ENCODE measurements at regions not wholly inside any gene's neighbourhood (a gene's known extent, or its start where the extent isn't known, plus 50 kb on each side); places are given as distances from the start of the nearest gene placed in this dataset.
"Not testable (repeated sequence)": the region's sequence is repeated elsewhere in the genome, so short reads cannot be mapped to it uniquely, and the experiment has no call there.

DNA sequence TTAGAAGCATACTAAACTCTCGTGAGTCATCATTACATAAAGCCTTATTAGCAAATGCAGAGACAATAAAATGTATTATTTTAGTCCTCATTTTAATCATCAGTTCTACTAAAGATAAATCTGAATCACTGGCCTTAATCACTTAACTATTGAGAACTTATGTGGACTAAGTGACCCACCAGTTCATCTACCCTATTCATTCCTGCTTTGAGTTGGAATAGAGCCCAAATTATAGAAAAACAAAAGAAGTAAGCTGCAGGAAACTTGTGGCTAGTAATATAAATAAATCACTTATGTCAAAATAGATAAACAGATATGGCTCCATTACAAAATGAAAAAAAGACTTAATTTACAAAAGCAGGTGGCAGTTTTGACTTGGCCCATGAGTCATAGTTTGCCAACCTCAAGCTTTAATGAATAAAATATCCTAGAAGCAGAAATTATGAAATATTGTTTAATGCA lies 851.8 kb upstream of the CRIM1 start:
- no peaks in the 10 kb centered on the region for H3K27me3 Mint-ChIP-seq (ENCODE audit: unreplicated experiment)
- no peak overlapping the region for H3K4me3 Mint-ChIP-seq (ENCODE audit: unreplicated experiment)
- no peaks in the 10 kb centered on the region for H3K36me3 Mint-ChIP-seq (ENCODE audit: low read depth, unreplicated experiment)
- DNase-seq (ENCODE audit: low spot score), result no peak
- no peaks in the 10 kb centered on the region for H3K9me3 Mint-ChIP-seq (ENCODE audit: unreplicated experiment)
- H3K4me1 Mint-ChIP-seq (ENCODE audit: unreplicated experiment), result peaks cover 9% of the 10 kb centered on the region
- no peak overlapping the region for H3K27ac Mint-ChIP-seq (ENCODE audit: unreplicated experiment)
- TF ChIP-seq, protein P1, sequence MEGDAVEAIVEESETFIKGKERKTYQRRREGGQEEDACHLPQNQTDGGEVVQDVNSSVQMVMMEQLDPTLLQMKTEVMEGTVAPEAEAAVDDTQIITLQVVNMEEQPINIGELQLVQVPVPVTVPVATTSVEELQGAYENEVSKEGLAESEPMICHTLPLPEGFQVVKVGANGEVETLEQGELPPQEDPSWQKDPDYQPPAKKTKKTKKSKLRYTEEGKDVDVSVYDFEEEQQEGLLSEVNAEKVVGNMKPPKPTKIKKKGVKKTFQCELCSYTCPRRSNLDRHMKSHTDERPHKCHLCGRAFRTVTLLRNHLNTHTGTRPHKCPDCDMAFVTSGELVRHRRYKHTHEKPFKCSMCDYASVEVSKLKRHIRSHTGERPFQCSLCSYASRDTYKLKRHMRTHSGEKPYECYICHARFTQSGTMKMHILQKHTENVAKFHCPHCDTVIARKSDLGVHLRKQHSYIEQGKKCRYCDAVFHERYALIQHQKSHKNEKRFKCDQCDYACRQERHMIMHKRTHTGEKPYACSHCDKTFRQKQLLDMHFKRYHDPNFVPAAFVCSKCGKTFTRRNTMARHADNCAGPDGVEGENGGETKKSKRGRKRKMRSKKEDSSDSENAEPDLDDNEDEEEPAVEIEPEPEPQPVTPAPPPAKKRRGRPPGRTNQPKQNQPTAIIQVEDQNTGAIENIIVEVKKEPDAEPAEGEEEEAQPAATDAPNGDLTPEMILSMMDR (IDR thresholded peaks at IDR 0.05; ENCODE audit: unreplicated experiment), result no peak

DNA sequence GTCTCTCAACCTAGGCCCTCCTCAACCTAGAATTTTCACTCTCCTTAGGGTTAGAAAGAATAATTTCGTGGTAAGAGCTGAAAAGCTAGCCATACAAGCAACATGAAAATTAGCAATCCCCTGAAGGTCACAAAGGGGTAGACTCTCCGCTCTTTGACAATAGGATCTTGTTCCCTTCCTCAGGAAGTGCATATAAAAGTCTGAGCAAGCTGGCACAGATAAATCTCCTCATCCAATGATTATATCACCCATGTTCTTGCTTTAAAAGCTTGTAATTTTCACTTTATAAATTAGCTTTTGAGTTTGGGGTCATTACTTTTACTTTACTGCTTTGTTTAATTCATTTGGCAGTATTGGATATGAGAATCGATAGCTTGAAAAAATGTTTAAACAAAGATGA lies 852.3 kb upstream of the CRIM1 start:
- no peak for DNase-seq (ENCODE audit: low spot score)
- H3K4me3 Mint-ChIP-seq (ENCODE audit: unreplicated experiment), result no peak overlapping the region
- H3K27ac Mint-ChIP-seq (ENCODE audit: unreplicated experiment), result peak overlapping the region; percentile 0
- no peaks in the 10 kb centered on the region for H3K36me3 Mint-ChIP-seq (ENCODE audit: low read depth, unreplicated experiment)
- peaks cover 9% of the 10 kb centered on the region for H3K4me1 Mint-ChIP-seq (ENCODE audit: unreplicated experiment)
- TF ChIP-seq, protein P1 (IDR thresholded peaks at IDR 0.05; ENCODE audit: unreplicated experiment), result no peak
- H3K9me3 Mint-ChIP-seq (ENCODE audit: unreplicated experiment), result no peaks in the 10 kb centered on the region
- no peaks in the 10 kb centered on the region for H3K27me3 Mint-ChIP-seq (ENCODE audit: unreplicated experiment)

DNA sequence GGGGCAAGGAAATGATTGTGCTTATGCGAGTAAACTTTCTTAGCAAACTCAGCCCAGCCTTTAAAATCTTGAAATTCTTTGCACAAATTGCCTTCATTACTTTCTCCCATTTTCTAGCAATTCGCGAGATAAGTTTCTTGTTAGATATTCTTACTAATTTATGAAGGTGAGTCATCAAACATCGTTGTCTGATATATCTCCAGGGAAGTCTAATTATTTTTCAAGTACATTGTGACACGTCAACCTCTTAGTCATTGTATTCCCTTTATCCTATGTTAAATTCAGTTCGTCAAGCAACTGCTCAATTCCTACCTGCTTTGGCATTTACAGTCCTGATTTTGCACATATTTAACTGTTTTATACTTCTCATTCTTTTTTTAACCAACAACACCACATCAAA lies 854.5 kb upstream of the CRIM1 start:
- TF ChIP-seq, protein P1 (IDR thresholded peaks at IDR 0.05; ENCODE audit: unreplicated experiment), result no peak
- no peak for DNase-seq (ENCODE audit: low spot score)
- no peaks in the 10 kb centered on the region for H3K36me3 Mint-ChIP-seq (ENCODE audit: low read depth, unreplicated experiment)
- peaks cover 9% of the 10 kb centered on the region for H3K4me1 Mint-ChIP-seq (ENCODE audit: unreplicated experiment)
- no peaks in the 10 kb centered on the region for H3K27me3 Mint-ChIP-seq (ENCODE audit: unreplicated experiment)
- no peak overlapping the region for H3K4me3 Mint-ChIP-seq (ENCODE audit: unreplicated experiment)
- H3K9me3 Mint-ChIP-seq (ENCODE audit: unreplicated experiment), result no peaks in the 10 kb centered on the region
- no peak overlapping the region for H3K27ac Mint-ChIP-seq (ENCODE audit: unreplicated experiment)

DNA sequence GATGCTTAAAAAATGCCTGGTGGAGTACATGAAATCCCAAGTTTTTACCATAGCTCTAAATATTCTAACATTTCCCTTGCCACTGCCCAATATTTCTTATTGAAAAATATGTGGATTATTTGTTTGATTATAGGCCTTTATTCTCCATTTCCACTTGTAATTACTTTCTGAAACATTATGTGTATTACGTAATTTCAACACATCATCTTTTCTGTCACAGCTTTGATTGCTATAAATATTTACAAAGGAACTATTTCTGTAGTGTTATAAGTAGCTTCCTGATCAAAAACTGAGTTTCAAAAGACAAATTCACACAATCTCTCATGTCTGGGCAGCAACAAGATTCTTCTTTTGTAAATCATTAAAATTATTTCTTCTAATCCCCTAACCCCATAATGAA lies 859.6 kb upstream of the CRIM1 start:
- DNase-seq (ENCODE audit: low spot score), result no peak
- Mint-ChIP-seq H3K9me3 (ENCODE audit: unreplicated experiment) (no peaks in the 10 kb centered on the region), H3K27me3 (ENCODE audit: unreplicated experiment) (no peaks in the 10 kb centered on the region), H3K36me3 (ENCODE audit: low read depth, unreplicated experiment) (no peaks in the 10 kb centered on the region), H3K4me1 (ENCODE audit: unreplicated experiment) (no peaks in the 10 kb centered on the region), H3K27ac (ENCODE audit: unreplicated experiment) (no peak overlapping the region), H3K4me3 (ENCODE audit: unreplicated experiment) (no peak overlapping the region)
- TF ChIP-seq, protein P1 (IDR thresholded peaks at IDR 0.05; ENCODE audit: unreplicated experiment), result no peak

DNA sequence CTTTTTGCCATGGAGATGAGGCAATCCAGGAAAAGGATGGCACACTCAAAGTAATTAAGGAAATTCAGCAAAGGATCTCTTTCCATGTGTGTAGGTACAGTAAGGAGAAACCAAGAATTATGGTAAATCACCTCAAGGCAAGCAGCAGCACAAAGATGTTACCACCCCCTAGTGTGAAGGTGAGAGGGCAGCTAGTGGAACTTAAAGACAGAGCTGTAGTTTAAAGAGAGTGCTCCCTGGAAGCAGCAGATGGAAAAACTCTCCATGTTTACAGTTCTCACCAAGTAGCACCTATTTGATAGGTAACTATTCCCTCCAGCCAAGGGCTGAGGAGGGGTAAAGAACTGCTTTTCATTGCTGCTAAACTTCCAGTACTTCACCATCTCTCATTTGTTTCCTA lies 860.4 kb upstream of the CRIM1 start:
- DNase-seq (ENCODE audit: low spot score), result no peak
- H3K36me3 Mint-ChIP-seq (ENCODE audit: low read depth, unreplicated experiment), result no peaks in the 10 kb centered on the region
- TF ChIP-seq, protein P1 (IDR thresholded peaks at IDR 0.05; ENCODE audit: unreplicated experiment), result no peak
- H3K9me3 Mint-ChIP-seq (ENCODE audit: unreplicated experiment), result no peaks in the 10 kb centered on the region
- no peak overlapping the region for H3K27ac Mint-ChIP-seq (ENCODE audit: unreplicated experiment)
- no peak overlapping the region for H3K4me3 Mint-ChIP-seq (ENCODE audit: unreplicated experiment)
- H3K27me3 Mint-ChIP-seq (ENCODE audit: unreplicated experiment), result no peaks in the 10 kb centered on the region
- no peaks in the 10 kb centered on the region for H3K4me1 Mint-ChIP-seq (ENCODE audit: unreplicated experiment)

DNA sequence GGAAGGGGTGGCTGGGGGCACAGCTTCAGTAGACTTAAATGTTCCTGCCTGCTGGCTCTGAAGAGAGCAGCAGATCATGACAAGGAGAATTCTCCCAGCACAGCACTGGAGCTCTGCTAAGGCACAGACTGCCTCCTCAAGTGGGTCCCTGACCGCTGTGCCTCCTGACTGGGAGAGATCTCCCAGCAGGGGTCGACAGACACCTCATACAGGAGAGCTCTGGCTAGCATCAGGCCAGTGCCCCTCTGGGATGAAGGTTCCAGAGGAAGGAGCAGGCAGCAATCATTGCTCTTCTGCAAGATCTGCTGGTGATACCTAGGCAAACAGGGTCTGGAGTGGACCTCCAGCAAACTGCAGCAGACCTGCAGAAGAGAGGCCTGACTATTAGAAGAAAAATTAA lies 877.5 kb upstream of the CRIM1 start:
- H3K27ac Mint-ChIP-seq (ENCODE audit: unreplicated experiment); H3K27me3 Mint-ChIP-seq (ENCODE audit: unreplicated experiment); H3K9me3 Mint-ChIP-seq (ENCODE audit: unreplicated experiment); DNase-seq (ENCODE audit: low spot score); H3K4me1 Mint-ChIP-seq (ENCODE audit: unreplicated experiment); H3K4me3 Mint-ChIP-seq (ENCODE audit: unreplicated experiment); H3K36me3 Mint-ChIP-seq (ENCODE audit: low read depth, unreplicated experiment): not testable (repeated sequence)
